ENCODE measurements at regions not wholly inside any gene's neighbourhood (a gene's known extent, or its start where the extent isn't known, plus 50 kb on each side); places are given as distances from the start of the nearest gene placed in this dataset.

- no peak for TF ChIP-seq POLR2A (IDR thresholded peaks at IDR 0.05; ENCODE audit: low read depth, low read length)
- no peak for TF ChIP-seq POLR2AphosphoS5 (IDR thresholded peaks at IDR 0.05; ENCODE audit: low read depth, low read length)
- no peak for TF ChIP-seq TAF1 (IDR thresholded peaks at IDR 0.05; ENCODE audit: borderline replicate concordance, low read depth, low read length)
Measured at GRCh38 chr6:150307520-150307919, 61.3 kb upstream of the IYD start.

All from GM12892 (cell line).